ENCODE measurements at regions not wholly inside any gene's neighbourhood (a gene's known extent, or its start where the extent isn't known, plus 50 kb on each side); places are given as distances from the start of the nearest gene placed in this dataset.
"Not testable (repeated sequence)": the region's sequence is repeated elsewhere in the genome, so short reads cannot be mapped to it uniquely, and the experiment has no call there.

DNA sequence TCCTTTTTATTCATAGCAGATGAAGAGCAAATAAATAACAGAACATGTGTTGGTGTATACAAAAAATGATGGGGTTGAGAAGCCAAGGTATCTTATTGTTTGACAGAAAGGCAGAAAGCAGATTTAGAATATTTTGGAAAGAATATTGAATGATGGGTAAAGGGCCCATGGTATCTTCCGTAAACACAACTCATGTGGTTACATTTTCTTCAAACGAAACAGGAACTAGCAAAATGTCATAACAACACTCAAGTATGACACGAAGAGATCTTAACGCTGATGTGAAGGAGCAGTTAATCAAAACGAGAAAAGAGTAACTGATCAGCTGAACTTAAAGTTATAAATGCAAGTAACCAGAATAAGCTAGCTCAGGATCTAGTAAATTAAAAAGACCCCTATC lies 195.7 kb upstream of the GK2 start:
- no peak for DNase-seq

DNA sequence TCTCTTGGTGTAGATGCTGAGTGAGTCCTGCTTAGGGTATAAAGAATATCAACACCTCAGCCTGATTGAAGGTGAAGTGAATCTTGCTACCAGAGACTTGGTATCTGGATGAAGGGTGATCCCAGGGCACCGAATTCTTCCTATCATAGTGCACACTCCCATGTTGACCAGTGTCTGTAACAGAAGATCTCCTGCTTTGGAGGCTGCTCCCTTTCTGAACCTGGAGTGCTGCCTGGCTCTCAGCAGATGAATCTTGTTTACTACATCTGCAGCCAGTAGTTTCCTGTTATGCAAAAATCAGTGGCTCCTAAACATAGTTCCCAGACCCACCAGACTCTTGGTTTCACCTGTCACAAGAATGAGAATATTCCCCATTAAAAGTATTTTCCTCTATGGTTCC lies 191.7 kb upstream of the GK2 start:
- no peak for DNase-seq

GRCh38 chr4:79598801-79599200 lies 190.8 kb upstream of the GK2 start:
- no peak for DNase-seq

DNA sequence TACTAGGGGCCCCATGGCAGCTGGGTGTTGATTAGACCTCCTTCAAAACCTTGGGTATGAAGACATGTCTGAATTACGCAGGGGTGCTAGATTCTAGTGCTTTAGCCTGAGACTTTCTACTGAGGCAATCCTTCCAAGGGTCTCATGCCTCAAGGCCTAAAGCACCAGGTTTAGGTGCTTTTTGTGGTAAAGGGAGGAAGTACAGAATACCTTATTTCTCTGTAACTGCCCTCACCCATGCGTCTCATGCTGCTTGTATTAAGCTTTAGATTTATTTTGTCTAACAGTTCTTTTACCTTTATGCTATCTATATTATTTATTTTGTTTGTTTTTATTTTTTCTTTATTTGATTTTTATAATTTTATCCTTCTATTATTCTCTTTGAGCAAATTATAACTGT lies 190.2 kb upstream of the GK2 start:
- no peak for DNase-seq

GRCh38 chr4:79597266-79597665 lies 189.2 kb upstream of the GK2 start:
- DNase-seq, result no peak

DNA sequence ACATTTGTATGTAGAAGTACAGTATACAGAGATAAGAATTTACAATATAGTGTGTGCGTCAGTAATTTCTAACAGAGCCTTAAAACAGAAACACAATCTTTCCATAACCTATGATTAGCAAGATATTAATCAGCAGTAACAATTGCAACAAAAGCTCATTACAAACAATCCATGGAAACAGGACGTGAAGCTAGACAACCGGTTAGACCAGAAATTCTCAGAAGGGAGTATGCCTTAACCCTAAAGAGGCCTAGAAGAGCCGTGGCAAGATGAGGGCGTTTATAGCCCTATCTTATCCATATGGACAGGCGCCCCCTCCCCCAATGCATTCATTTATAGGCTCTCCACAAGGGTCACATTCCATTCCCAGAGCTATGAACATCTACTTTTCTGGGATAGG lies 184.2 kb upstream of the GK2 start:
- not testable (repeated sequence) for DNase-seq

GRCh38 chr4:79588679-79589078 lies 180.7 kb upstream of the GK2 start:
- DNase-seq, result no peak

- not testable (repeated sequence) for DNase-seq
These were observed 179.2 kb upstream of the GK2 start for GRCh38 chr4:79587207-79587606.

DNA sequence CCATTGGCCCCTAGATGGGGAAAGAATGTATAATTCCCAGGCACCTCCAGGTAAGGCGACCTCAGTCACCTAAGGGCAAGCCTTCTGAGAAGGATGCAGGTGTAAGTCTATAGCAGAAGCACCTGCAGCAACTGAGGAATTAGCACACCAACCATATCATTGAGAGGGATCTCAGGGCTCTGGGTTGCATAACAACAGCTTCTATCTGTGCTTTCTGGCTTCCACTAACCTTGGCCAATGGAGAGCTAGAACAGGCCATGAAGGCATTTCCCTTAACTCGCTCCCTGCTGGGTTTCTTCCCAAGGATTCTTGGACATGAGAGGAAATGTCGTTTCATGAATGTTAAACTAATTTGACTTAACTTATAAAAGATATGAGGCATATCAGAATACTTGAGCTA lies 177.8 kb upstream of the GK2 start:
- DNase-seq, result no peak

DNA sequence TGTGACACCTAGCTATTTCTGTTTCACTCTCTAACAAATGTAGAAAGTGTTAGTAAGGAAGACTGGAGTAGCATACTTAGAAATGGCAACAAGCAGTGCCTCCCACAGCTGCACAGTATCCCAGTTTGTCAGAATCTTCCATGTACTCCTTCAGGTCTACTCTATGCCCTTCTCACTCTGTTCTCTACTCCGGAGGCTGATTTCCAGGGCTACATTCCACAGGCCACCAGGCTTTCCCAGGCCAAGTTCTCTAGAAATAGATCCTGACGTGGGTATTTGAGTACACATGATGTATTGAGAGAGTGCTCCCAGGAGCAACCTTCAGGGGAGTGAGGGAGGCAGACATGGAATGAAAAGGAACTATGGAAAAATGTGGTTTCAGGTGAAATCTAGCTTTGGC lies 177.3 kb upstream of the GK2 start:
- DNase-seq, result no peak

DNA sequence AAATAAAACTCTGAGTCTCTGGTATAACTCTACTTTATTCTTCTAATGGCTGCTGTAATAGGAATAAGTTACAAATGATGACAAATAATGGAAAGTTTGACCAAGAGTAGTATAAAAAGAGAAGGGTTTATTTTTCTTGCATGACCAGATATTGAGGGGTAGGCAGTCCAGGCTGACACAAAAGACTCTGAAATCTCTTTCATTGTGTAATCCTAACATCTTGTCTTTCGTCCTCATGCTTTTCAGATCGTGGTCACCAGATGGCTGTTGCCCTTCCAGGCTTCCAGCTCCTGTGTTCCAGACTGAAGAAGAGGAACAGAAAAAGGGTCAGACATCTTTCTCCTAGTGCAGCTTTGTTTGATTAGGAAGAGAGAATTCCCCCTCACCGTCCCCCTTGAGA lies 176.9 kb upstream of the GK2 start:
- no peak for DNase-seq

GRCh38 chr4:79584352-79584751 lies 176.3 kb upstream of the GK2 start:
- no peak for DNase-seq

- peak; percentile 12 for DNase-seq
These were observed 170.6 kb upstream of the GK2 start for GRCh38 chr4:79578606-79579005.

GRCh38 chr4:79576429-79576753 lies 168.4 kb upstream of the GK2 start:
- peak; percentile 33 for DNase-seq

GRCh38 chr4:79575709-79576428 lies 167.8 kb upstream of the GK2 start:
- no peak for DNase-seq

GRCh38 chr4:79574741-79575451 lies 166.9 kb upstream of the GK2 start:
- no peak for DNase-seq

DNA sequence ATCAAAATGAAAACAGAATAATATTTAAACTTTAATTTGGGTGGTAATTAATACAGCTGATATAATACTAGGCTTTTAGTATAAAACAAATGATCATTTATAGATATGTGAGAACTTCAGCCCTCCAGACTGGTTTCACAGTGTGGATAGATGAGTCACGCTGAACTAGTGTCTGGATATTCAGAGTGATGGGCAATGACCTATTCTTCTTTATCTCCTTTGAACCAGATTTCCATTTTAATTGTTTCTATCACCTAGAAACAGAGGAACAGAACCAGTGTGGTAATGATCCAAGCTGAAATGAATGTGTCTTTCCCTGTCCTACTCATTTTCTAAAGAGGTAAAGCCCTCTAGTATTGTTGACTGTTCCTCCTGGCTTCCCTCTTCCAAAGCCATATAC lies 155.2 kb upstream of the GK2 start:
- no peak for DNase-seq

GRCh38 chr4:79561751-79562150 lies 153.7 kb upstream of the GK2 start:
- no peak for DNase-seq

GRCh38 chr4:79559398-79559797 lies 151.4 kb upstream of the GK2 start:
- DNase-seq, result not testable (repeated sequence)

- DNase-seq, result no peak
These were observed 144.3 kb upstream of the GK2 start for GRCh38 chr4:79552311-79552710.

DNA sequence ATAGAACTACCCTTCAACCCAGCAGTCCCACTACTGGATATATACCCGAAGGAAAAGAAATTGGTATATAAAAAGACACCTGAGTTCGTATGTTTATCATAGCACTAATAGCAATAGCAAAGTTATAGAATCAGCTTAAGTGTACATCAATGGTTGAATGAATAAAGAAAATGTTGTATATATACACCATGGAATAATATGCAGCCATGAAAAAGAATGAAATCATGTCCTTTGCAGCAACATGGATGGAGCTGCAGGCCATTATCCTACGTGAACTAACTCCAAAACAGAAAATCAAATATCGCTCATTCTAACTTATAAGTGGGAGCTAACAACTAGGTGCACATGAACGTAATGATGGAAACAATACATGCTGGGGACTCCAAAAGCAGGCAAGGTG lies 143.5 kb upstream of the GK2 start:
- no peak for DNase-seq

DNA sequence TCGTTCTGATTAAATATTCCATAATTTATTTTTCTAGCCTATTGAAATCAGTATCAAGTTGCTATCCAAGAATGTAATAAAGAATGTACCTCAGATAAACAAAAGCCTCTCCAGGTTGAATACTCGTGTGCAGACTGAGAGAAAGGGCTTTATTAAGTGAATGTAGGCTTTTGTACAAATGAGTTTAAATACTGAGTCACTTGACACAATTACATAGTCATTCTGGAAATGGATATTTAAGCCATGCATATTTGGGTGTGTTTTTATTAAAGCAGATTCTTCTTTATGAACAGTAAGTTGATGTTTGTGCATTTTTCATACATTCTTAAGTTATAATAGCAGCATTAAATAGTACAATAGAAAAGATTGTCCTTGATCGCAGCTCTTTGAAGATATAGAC lies 139.8 kb upstream of the GK2 start:
- DNase-seq, result no peak

DNA sequence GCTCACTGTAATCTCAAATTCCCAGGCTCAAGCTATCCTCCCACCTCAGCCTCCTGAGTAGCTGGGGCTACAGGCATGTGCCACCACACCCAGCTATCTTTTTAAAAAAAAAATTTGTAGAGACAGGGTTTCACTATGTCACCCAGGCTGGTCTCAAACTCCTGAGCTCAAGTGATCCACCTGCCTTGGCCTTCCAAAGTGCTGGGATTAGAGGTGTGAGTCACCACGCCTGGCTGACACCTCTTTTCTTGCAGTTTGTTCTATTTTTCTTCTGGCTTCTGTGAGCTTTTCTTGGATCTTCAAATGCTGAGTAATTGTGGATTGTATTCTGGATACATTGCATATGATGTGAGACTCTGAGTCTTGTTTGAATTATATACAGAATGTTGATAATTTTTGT lies 137.3 kb upstream of the GK2 start:
- DNase-seq, result not testable (repeated sequence)

DNA sequence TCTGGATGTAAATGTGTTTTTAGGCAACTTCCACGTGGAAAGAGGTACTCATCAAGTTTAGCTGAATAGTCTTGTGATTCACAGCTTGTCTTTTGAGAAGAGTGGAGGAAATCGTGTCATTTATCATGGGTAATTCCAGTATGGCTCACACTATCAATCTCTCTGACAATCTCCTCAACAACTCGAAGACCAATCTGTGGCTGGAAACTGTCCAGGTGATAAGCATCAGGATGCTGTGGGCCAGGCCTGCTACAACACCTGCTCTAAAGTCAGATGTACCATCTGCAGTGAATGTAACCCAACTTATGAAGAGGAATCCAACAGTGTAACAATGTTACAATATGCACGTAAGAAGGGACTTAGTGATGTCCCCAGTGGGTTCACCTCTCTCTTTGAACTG lies 132.1 kb upstream of the GK2 start:
- no peak for DNase-seq

DNA sequence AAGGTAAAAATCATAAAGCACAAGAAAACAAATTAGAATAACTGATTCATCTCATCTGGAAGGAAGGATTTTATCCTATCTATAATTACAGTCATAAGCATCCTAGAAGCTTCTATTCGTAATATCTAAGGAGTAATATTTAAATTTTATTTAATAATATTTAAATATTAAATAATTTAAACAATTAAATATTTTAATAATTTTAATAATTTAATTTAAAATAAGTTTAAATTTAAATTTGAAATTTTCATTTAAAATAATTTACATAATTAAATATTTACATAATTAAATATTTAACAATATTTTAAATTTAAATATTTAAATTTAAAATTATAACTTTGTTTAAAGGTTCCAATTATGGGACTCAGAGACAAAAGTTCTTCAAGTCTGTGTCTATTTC lies 127.5 kb upstream of the GK2 start:
- DNase-seq, result no peak

All from KG1 (cell line).